DOHH2 (cell line): ENCODE measurements at regions not wholly inside any gene's neighbourhood (a gene's known extent, or its start where the extent isn't known, plus 50 kb on each side); places are given as distances from the start of the nearest gene placed in this dataset.

Source experiments
- EZH2phosphoT487 ChIP-seq: fragments of 200-600 bp; sonication (generic); IDR thresholded peaks from 2 replicates; pipeline ENCODE4 v1.6.1; 2017; ENCODE audit warnings: borderline replicate concordance, mild to moderate bottlenecking, antibody characterized with exemption, low read length, moderate library complexity, mixed read lengths
- TF ChIP-seq, protein P1 (sequence below): fragments of 200-600 bp; sonication (generic); IDR thresholded peaks from one replicate; pipeline ENCODE4 v1.5.1; 2014; ENCODE audit warnings: antibody characterized with exemption, mild to moderate bottlenecking, low read depth, low read length; ENCODE audit not compliant: poor library complexity, severe bottlenecking

- TF ChIP-seq, protein P1, sequence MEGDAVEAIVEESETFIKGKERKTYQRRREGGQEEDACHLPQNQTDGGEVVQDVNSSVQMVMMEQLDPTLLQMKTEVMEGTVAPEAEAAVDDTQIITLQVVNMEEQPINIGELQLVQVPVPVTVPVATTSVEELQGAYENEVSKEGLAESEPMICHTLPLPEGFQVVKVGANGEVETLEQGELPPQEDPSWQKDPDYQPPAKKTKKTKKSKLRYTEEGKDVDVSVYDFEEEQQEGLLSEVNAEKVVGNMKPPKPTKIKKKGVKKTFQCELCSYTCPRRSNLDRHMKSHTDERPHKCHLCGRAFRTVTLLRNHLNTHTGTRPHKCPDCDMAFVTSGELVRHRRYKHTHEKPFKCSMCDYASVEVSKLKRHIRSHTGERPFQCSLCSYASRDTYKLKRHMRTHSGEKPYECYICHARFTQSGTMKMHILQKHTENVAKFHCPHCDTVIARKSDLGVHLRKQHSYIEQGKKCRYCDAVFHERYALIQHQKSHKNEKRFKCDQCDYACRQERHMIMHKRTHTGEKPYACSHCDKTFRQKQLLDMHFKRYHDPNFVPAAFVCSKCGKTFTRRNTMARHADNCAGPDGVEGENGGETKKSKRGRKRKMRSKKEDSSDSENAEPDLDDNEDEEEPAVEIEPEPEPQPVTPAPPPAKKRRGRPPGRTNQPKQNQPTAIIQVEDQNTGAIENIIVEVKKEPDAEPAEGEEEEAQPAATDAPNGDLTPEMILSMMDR = no peak
- no peak for TF ChIP-seq EZH2phosphoT487
These were observed 324.8 kb downstream of the RWDD3 start for GRCh38 chr1:95558791-95559190.
